ENCODE measurements at regions not wholly inside any gene's neighbourhood (a gene's known extent, or its start where the extent isn't known, plus 50 kb on each side); places are given as distances from the start of the nearest gene placed in this dataset.

DNA sequence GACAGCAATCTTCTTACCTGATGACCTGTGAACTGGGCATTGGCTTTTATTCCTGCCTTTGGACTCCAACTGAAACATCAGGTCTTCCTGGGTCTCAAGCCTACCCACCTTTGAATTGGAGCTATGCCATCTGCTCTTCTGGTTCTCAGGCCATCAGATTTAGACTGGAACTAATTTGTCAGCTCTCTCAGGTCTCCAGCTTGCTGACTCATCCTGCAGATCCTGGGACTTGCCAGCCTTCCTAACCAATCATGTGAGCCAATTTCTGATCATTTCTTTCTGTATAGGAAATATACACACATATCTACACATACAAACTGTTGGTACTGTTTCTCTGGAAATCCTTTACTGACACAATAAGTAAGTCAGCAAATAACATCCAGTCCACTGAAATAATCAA, 65.3 kb upstream of the TSPAN8 start:
- TF ChIP-seq, protein P1, sequence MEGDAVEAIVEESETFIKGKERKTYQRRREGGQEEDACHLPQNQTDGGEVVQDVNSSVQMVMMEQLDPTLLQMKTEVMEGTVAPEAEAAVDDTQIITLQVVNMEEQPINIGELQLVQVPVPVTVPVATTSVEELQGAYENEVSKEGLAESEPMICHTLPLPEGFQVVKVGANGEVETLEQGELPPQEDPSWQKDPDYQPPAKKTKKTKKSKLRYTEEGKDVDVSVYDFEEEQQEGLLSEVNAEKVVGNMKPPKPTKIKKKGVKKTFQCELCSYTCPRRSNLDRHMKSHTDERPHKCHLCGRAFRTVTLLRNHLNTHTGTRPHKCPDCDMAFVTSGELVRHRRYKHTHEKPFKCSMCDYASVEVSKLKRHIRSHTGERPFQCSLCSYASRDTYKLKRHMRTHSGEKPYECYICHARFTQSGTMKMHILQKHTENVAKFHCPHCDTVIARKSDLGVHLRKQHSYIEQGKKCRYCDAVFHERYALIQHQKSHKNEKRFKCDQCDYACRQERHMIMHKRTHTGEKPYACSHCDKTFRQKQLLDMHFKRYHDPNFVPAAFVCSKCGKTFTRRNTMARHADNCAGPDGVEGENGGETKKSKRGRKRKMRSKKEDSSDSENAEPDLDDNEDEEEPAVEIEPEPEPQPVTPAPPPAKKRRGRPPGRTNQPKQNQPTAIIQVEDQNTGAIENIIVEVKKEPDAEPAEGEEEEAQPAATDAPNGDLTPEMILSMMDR (IDR thresholded peaks at IDR 0.05; ENCODE audit: control insufficient read depth, extremely low read depth, insufficient read depth), result no peak
- DNase-seq (ENCODE audit: low read depth), result no peak
- no peak overlapping the region for H3K4me3 ChIP-seq (ENCODE audit: low read depth, low read length)

DNA sequence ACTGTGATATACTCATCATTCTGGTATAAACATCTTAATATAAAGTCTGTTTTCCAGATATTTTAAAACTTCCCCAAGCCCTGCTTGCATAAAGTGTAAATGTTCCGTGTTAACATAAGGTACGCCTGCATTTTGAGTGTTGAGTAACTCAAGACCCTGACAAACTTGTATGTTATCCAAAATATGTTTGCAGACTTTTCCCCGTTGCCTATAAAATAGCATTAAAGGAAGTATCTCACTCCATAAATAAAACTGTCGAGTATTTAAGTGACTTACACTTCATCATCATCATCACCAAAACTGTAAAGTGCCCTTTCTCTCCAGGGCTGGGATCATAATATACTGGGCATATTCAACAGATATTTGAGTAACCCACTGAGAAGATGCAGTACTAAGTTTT, 64.6 kb upstream of the TSPAN8 start:
- TF ChIP-seq, protein P1 (IDR thresholded peaks at IDR 0.05; ENCODE audit: control insufficient read depth, extremely low read depth, insufficient read depth), result no peak
- DNase-seq (ENCODE audit: low read depth), result no peak
- no peak overlapping the region for H3K4me3 ChIP-seq (ENCODE audit: low read depth, low read length)

DNA sequence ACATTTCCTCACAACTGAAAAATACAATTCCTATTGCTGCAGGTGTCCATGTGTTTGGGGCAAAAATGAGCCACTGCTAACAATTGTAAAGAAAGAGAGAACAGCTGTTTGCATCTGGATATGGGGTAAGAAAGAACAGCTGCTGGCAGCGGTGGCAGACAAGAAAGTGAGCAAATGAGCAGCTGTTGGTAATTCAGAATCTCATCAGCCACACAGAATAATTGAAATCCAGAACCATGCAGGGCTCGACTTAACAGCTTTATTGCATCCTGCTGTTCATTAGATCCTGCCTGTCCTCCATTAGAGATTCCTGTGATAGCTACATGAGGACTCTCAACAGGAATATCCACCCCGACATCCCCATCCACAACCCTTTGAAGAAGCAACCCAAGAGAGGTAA, 62.5 kb upstream of the TSPAN8 start:
- TF ChIP-seq, protein P1 (IDR thresholded peaks at IDR 0.05; ENCODE audit: control insufficient read depth, extremely low read depth, insufficient read depth), result no peak
- no peak for DNase-seq (ENCODE audit: low read depth)
- H3K4me3 ChIP-seq (ENCODE audit: low read depth, low read length), result no peak overlapping the region

DNA sequence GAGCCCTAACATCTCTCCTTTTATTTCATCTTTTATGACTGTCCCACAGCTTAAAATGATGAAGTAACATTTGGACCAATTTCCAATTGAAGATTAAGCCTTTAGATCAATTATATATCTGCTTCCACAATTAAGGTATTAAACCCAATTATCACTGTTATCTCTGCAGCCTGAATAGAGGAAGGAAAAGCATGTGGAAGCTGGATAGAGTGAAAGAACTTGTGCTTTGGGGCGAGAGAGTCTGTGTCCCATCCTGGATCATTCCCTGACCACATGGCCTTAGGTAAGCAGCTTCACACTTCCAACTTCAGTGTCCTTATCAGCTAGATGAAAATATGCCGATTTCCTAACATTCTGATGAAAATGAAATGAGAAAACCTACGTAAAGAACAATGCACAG, 61.4 kb upstream of the TSPAN8 start:
- TF ChIP-seq, protein P1 (IDR thresholded peaks at IDR 0.05; ENCODE audit: control insufficient read depth, extremely low read depth, insufficient read depth), result no peak
- H3K4me3 ChIP-seq (ENCODE audit: low read depth, low read length), result no peak overlapping the region
- no peak for DNase-seq (ENCODE audit: low read depth)

DNA sequence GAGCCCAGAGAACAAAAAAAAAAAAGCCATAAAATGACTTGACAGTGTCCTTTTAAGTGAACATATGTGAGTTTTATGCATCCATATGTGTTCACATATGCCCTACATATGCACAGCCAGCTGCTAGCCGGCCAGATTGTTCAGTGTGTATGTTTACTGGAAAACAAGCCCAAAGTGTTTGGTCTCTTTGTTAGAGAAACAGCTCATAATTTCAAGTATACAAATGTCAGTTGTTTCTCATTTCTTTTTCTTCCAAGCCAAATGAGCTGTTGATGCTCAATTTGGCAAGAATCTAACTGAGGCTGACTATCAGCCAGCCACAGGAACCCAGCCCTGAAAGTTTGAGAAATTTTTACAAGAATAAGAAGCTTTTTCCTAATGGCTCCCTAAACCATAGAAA, 60.8 kb upstream of the TSPAN8 start:
- no peak for DNase-seq (ENCODE audit: low read depth)
- no peak overlapping the region for H3K4me3 ChIP-seq (ENCODE audit: low read depth, low read length)
- TF ChIP-seq, protein P1 (IDR thresholded peaks at IDR 0.05; ENCODE audit: control insufficient read depth, extremely low read depth, insufficient read depth), result no peak

DNA sequence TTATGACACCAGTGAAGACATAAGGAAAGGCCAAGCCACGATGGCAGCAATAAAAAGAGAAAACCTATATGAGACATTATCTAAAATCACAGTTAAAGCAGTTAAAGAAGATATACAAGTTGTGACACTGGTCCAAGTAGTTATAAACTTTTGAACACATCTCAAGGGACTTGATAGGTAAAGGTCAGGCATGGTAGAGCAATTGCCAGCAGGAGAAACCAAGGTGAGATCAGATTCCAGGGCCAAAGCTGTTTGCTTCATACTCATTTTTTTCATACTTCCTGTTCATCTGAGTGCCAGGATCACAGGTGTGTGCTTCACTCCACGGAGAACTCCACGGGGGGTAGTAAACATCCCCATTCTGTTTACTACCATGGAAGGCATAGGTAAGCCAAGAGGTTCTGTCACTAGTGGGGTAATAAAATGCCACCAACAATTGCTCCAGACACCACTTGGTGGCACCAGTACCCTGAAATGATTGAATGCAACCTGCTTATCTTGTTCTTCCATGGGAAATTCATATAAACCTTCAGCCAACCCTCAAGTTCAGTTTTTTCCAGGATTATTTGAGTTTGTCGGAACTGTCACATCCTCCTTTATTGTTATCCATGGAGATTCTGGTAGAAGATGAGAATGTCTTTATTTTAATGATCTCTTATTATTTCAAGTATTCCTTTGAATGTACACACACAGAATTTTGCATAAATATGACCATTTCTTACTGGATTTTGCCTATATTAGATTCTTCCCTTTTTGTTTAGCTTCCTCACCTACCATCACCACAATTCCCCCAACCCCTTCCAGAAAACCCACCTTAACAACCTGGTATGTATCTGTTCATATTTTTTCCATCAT, 59.2 kb upstream of the TSPAN8 start:
- peak; percentile 74 for DNase-seq (ENCODE audit: low read depth)
- H3K4me3 ChIP-seq (ENCODE audit: low read depth, low read length), result no peak overlapping the region
- TF ChIP-seq, protein P1 (IDR thresholded peaks at IDR 0.05; ENCODE audit: control insufficient read depth, extremely low read depth, insufficient read depth), result peak; percentile 83
